SIG-M5 treated with dmso at 0.1 percent for 504 hours (cell line): ENCODE measurements at regions not wholly inside any gene's neighbourhood (a gene's known extent, or its start where the extent isn't known, plus 50 kb on each side); places are given as distances from the start of the nearest gene placed in this dataset.

Source experiments
- DNase-seq: peaks from one replicate; lab custom pipeline; 2025; ENCODE audit not compliant: unreplicated experiment; lab: John Stamatoyannopoulos, UW

DNA sequence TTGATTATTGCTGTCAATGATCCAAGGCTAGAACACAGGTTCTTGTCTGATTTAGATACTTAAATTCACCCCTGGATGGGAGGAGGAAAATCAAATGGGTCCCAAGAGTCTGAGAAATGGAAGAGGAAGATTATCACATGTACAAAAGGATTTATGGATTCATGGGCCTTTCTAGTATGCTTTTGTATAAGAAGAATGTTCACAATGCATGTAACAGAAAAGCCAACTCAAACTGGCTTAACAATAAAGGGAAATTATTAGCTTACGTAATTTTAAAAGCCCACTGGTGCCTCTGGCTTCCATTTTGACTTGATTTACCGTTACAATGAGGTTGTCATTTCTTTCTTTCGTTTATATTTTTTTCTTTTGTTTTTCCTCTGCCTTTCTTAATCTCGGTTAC, 782.5 kb upstream of the GRM7 start:
- no peak for DNase-seq

GRCh38 chr3:6079011-6079410, 781.9 kb upstream of the GRM7 start:
- no peak for DNase-seq

GRCh38 chr3:6079561-6080179, 781.2 kb upstream of the GRM7 start:
- DNase-seq, result no peak

GRCh38 chr3:6088433-6088832, 772.5 kb upstream of the GRM7 start:
- no peak for DNase-seq

DNA sequence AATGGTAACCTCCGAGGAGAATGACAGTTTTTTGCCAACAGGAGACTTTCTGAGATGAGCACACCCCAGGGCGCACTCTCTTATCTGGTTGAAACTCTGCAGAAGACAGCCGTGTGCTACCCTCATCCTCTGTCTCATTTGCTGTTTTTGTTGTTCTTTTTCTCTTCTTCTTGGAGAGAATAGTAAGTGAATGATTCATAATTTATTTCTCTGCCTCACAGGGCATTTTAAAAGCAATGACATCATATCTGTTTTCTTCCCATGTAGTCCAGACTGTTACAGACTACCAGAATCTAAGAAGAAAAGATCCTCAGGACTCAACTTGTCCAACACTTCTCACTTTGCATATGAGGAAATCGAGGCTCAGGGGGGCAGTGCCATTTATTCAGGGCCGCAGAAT, 771.1 kb upstream of the GRM7 start:
- DNase-seq, result no peak

- no peak for DNase-seq
Measured at GRCh38 chr3:6091262-6091661, 769.7 kb upstream of the GRM7 start.

- DNase-seq, result no peak
Measured at GRCh38 chr3:6095006-6095405, 765.9 kb upstream of the GRM7 start.

DNA sequence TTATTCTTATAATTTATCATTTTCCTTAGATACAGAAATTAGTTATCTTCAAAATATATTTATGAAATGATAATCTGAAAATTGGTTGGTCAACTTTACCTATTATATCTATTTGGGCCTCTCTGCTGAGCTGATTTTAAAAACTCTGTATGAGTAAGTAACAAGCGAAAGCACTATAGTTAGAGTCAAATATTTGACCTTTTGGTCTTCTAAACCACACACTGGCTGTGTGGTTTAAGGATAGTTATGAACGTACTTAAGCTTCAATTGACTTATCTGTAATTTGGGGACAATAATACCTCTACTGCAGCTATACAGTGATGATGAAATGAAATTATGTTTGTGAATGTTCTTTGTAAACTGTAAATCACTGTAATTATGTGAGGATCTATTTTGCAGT, 763.9 kb upstream of the GRM7 start:
- no peak for DNase-seq

GRCh38 chr3:6097556-6097955, 763.4 kb upstream of the GRM7 start:
- no peak for DNase-seq

- DNase-seq, result no peak
Measured at GRCh38 chr3:6098516-6099157, 762.3 kb upstream of the GRM7 start.

DNA sequence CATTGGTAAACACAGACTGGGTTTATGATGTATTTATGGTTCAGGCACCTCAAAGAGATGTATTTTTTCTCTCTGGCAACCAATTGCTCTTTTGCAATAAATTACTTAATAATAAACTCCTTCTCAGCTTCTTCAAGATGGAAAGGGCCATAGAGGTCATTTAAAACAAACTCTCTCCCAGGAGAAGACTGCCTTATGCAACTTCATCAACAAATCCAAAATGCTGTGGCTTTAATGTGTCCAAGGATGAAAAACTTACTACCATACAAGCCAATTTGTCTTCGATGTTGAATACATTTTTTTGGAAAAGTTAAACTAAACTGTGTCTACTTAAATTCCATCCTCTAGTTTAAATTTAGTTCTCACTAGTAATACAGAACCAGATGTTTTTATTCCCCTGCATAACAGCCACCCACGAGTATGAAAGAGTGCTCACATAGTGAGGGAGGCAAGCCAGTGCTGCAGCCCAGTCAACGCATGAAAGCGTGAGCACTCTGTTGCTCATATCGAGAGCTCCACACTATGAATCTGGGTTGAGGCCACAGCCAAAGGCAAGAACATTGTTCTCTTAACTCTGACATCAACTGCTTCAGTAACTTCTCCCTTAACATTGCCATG, 761.3 kb upstream of the GRM7 start:
- DNase-seq, result no peak

GRCh38 chr3:6105187-6105586, 755.7 kb upstream of the GRM7 start:
- no peak for DNase-seq

DNA sequence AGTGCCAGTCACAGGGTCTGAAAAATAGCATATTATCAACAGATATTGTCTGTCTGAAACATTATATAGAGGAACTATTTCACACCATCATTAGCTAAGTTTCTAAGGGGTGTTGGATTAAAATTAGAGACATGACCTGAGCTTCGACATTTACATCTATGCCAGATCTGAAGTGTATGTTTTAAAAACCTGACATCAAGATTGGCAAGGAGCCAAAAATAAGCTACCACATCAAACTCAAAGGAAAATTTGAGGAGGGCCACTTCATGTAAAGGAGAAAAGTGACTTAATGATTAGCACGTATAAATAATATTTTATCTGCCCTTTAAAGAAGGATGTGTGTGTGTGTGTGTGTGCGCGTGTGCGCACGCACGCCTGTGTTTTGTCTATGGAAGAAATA, 752.0 kb upstream of the GRM7 start:
- no peak for DNase-seq

DNA sequence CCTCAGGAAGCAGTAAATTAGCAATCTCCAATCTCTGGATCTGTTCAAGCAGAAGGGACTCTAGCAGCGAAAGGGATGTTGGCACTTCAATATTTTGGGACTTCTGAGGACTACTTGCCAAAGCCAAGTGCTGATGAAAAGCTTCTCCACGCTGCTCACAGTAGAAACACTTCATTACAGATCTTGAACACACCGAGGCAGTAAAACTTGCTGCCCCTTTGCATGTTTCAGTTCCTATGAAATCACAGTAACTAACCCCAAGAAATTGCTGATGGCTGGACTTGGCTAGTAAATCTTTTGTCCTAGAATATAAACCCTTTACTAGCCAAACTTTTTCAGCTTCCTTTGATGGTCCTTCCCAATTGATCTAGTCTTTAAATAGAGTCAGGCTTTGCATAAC, 750.5 kb upstream of the GRM7 start:
- DNase-seq, result no peak

GRCh38 chr3:6112546-6112945, 748.4 kb upstream of the GRM7 start:
- DNase-seq, result no peak

DNA sequence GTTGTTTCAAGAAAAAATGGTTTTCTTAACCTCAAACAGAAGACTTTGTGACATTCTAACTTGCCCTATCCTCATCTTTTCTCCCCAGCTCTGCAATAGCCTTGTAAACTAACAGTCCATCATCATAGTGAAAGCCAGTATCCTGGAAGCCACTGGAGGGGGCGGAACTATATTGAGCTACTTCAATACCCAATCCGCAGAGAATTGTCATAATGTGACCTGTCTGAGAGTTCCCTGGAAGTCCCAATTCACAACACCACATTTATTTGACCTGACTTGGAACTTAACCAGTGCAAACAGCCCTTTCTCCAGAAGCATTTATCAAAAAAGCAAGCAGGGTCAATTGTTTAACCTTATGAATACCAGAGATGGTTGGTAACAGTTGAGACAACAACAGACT, 747.6 kb upstream of the GRM7 start:
- no peak for DNase-seq

DNA sequence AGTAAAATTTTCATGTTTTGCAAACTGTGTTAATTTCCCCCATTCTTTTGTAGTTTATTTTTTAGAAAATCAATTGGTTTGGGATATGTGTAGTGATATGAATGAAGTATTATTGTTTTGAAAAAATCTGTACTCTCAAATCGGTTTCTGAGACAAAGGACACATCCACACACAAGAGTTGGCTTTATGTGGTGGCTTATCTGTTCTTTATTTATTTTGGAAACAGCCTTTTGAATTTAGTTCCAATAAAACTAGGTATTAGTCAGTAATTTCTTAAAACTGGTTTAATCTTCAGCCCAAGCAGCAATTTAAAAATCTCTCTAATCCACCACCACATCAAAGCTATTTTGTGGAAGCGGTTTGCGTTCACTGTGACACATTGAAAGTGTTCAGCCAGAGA, 741.5 kb upstream of the GRM7 start:
- DNase-seq, result no peak

DNA sequence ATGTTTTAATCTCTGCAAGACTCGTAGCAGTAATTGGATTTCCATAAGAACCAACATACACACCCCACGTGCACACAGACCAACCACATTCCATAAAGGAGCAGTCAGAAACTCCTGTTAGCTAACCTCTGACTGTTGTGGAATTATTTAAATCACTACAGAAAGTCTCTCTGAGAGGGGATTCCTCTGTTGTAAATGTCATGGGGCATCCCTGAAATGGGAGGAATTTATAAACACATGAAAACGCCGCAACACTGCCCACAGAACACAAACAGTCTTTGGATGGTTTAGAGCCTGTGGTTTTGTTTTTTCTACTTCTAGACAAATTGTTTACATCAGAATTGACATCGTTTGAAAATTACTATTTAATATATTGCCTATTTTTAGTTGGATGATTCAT, 740.1 kb upstream of the GRM7 start:
- no peak for DNase-seq

- no peak for DNase-seq
Measured at GRCh38 chr3:6124875-6125274, 736.0 kb upstream of the GRM7 start.

- DNase-seq, result no peak
Measured at GRCh38 chr3:6125520-6125919, 735.4 kb upstream of the GRM7 start.

- DNase-seq, result no peak
Measured at GRCh38 chr3:6132684-6133432, 728.1 kb upstream of the GRM7 start.

GRCh38 chr3:6142707-6143106, 718.2 kb upstream of the GRM7 start:
- DNase-seq, result no peak
